Thyroid gland (tissue), 4 donors: ENCODE measurements at regions not wholly inside any gene's neighbourhood (a gene's known extent, or its start where the extent isn't known, plus 50 kb on each side); places are given as distances from the start of the nearest gene placed in this dataset.

Source experiments
- DNase-seq, 2 donors: peaks; one replicate each; pipeline ENCODE4 v3.0.0-alpha.2; 2019
- H3K27ac ChIP-seq, 3 donors: fragments of 200-600 bp; sonication (generic); 1 replicate in 2 of 3; 2 replicates in 1 of 3; pipeline ENCODE4 v1.5.1; 2016 to 2019; ENCODE audit warnings: mild to moderate bottlenecking in 1 of 3, moderate library complexity in 1 of 3
- H3K27me3 ChIP-seq: fragments of 200-600 bp; sonication (generic); one replicate; pipeline ENCODE4 v1.5.1; 2019
- H3K36me3 ChIP-seq, 2 donors: fragments of 200-600 bp; sonication (generic); one replicate each; pipeline ENCODE4 v1.5.1; 2016 to 2019
- H3K4me1 ChIP-seq, 2 donors: fragments of 200-600 bp; sonication (generic); one replicate each; pipeline ENCODE4 v1.5.1; 2017 to 2019
- H3K4me3 ChIP-seq, 3 donors: fragments of 200-600 bp; sonication (generic); replicated peaks in 1 of 3; 1 replicate in 2 of 3; 2 replicates in 1 of 3; pipeline ENCODE4 v1.5.1; 2016; ENCODE audit warnings: mild to moderate bottlenecking in 1 of 3
- H3K9me3 ChIP-seq: fragments of 200-600 bp; sonication (generic); one replicate; pipeline ENCODE4 v1.5.1; 2017
- CTCF ChIP-seq, 6 experiments: fragments of 200-600 bp in 3 of 6; fragments of 450-650 bp in 3 of 6; sonication (generic) in 3 of 6; IDR thresholded peaks; one replicate each; pipeline ENCODE4 v1.5.1; 2016 to 2019; ENCODE audit warnings: antibody characterized with exemption in 6 of 6, mild to moderate bottlenecking in 2 of 6, inconsistent platforms in 1 of 6, moderate library complexity in 1 of 6
- POLR2A ChIP-seq, 2 donors: fragments of 450-650 bp; IDR thresholded peaks; one replicate each; pipeline ENCODE4 v1.6.1; 2017; ENCODE audit warnings: antibody characterized with exemption in 2 of 2, mild to moderate bottlenecking in 2 of 2, moderate library complexity in 1 of 2
- WGBS, 2 donors: methylation state at CpG; one replicate each; pipeline ENCODE4 v1.1.5; 2017; 5-methylcytosine and 5-hydroxymethylcytosine counted together
- intact Hi-C: fragments of 100-400 bp; cut with DNase I; formaldehyde crosslinking; loops from one replicate; pipeline ENCODE4 v1.15.1; 2023

GRCh38 chr7:29619111-29619510, 55.5 kb downstream of the PRR15 start:
- intact Hi-C loops: no loop called here
- WGBS, 2 donors: 90 to 92% methylated on average over 5 of the region's 5 CpGs
- Histone ChIP-seq H3K4me1 (no peaks in the 10 kb centered on the region), H3K27me3 (no peaks in the 10 kb centered on the region), H3K4me3 (no peak overlapping the region), H3K27ac (no peak overlapping the region), H3K36me3 (no peaks in the 10 kb centered on the region), H3K9me3 (no peaks in the 10 kb centered on the region)
- no peak for DNase-seq
- no peak for TF ChIP-seq POLR2A (IDR thresholded peaks at IDR 0.05)
- TF ChIP-seq CTCF (IDR thresholded peaks at IDR 0.05): no peak

- TF ChIP-seq CTCF (IDR thresholded peaks at IDR 0.05) (no peak), POLR2A (IDR thresholded peaks at IDR 0.05) (no peak)
- no peak overlapping the region for H3K4me3 ChIP-seq
- intact Hi-C loops: no loop called here
- H3K36me3 ChIP-seq: no peaks in the 10 kb centered on the region
- no peaks in the 10 kb centered on the region for H3K27me3 ChIP-seq
- no peak overlapping the region for H3K27ac ChIP-seq
- WGBS, 2 donors: 71 to 73% methylated on average over 6 of the region's 6 CpGs
- no peaks in the 10 kb centered on the region for H3K4me1 ChIP-seq
- no peaks in the 10 kb centered on the region for H3K9me3 ChIP-seq
- DNase-seq: no peak
These were observed 56.4 kb downstream of the PRR15 start for GRCh38 chr7:29619848-29620555.

GRCh38 chr7:29620556-29620930, 56.9 kb downstream of the PRR15 start:
- no peak for DNase-seq
- TF ChIP-seq POLR2A (IDR thresholded peaks at IDR 0.05) (no peak), CTCF (IDR thresholded peaks at IDR 0.05) (no peak)
- no peaks in the 10 kb centered on the region for H3K27me3 ChIP-seq
- H3K27ac ChIP-seq: no peak overlapping the region
- H3K4me3 ChIP-seq: no peak overlapping the region
- no peaks in the 10 kb centered on the region for H3K36me3 ChIP-seq
- WGBS, 2 donors: 56 to 84% methylated on average over 2 of the region's 2 CpGs
- H3K9me3 ChIP-seq: no peaks in the 10 kb centered on the region
- H3K4me1 ChIP-seq: no peaks in the 10 kb centered on the region
- intact Hi-C loops: no loop called here

- no peak for DNase-seq
- H3K36me3 ChIP-seq: no peaks in the 10 kb centered on the region
- H3K27ac ChIP-seq: no peak overlapping the region
- no peaks in the 10 kb centered on the region for H3K27me3 ChIP-seq
- H3K4me1 ChIP-seq: no peaks in the 10 kb centered on the region
- 81 to 85% methylated on average over 13 of the region's 13 CpGs for WGBS, 2 donors
- intact Hi-C loops: no loop called here
- no peak for TF ChIP-seq CTCF (IDR thresholded peaks at IDR 0.05)
- TF ChIP-seq POLR2A (IDR thresholded peaks at IDR 0.05): no peak
- no peaks in the 10 kb centered on the region for H3K9me3 ChIP-seq
- no peak overlapping the region for H3K4me3 ChIP-seq
These were observed 59.0 kb downstream of the PRR15 start for GRCh38 chr7:29622335-29623265.

GRCh38 chr7:29623973-29624372, 60.3 kb downstream of the PRR15 start:
- Histone ChIP-seq H3K27me3 (no peaks in the 10 kb centered on the region), H3K4me3 (no peak overlapping the region), H3K36me3 (no peaks in the 10 kb centered on the region), H3K27ac (no peak overlapping the region), H3K9me3 (no peaks in the 10 kb centered on the region), H3K4me1 (no peaks in the 10 kb centered on the region)
- intact Hi-C loops: no loop called here
- 73 to 83% methylated on average over 2 of the region's 2 CpGs for WGBS, 2 donors
- TF ChIP-seq CTCF (IDR thresholded peaks at IDR 0.05) (no peak), POLR2A (IDR thresholded peaks at IDR 0.05) (no peak)
- no peak for DNase-seq
